GF-D8 (cell line): ENCODE measurements at regions not wholly inside any gene's neighbourhood (a gene's known extent, or its start where the extent isn't known, plus 50 kb on each side); places are given as distances from the start of the nearest gene placed in this dataset.
"Not testable (repeated sequence)": the region's sequence is repeated elsewhere in the genome, so short reads cannot be mapped to it uniquely, and the experiment has no call there.

Source experiments
- DNase-seq: peaks from one replicate; lab custom pipeline; 2025; lab: John Stamatoyannopoulos, UW

GRCh38 chrX:1059576-1060561 is 152.6 kb downstream of the CRLF2 start:
- no peak for DNase-seq

DNA sequence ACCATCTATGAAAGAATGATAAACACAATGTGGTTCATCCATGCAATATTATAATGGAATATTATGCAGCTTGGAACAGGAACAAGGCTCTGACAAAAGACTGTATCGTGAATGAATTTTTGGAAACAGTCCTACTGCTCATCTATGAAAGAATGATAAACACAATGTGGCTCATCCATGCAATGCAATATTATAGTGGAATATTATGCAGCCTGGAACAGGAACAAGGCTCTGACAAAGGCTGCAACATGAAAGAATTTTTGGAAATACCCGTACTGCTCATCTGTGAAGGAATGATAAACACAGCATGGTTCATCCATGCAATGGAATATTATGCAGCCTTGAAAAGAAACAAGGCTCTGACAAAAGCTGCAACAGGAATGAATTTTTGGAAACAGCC is 158.8 kb downstream of the CRLF2 start:
- not testable (repeated sequence) for DNase-seq

DNA sequence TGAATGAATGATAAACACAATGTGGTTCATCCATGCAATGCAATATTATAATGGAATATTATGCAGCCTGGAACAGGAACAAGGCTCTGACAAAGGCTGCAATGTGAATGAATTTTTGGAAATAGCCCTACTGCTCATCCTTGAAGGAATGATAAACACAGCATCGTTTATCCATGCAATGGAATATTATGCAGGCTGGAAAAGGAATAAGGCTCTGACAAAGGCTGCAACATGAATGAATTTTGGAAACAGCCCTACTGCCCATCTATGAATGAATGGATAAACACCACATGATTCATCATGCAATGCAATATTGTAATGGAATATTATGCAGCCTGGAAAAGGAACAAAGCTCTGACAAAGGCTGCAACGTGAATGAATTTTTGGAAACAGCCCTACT is 159.4 kb downstream of the CRLF2 start:
- DNase-seq: no peak

- no peak for DNase-seq
Observed at GRCh38 chrX:1052021-1052420, 160.4 kb downstream of the CRLF2 start.

GRCh38 chrX:1051421-1051820 is 161.0 kb downstream of the CRLF2 start:
- DNase-seq: no peak

DNA sequence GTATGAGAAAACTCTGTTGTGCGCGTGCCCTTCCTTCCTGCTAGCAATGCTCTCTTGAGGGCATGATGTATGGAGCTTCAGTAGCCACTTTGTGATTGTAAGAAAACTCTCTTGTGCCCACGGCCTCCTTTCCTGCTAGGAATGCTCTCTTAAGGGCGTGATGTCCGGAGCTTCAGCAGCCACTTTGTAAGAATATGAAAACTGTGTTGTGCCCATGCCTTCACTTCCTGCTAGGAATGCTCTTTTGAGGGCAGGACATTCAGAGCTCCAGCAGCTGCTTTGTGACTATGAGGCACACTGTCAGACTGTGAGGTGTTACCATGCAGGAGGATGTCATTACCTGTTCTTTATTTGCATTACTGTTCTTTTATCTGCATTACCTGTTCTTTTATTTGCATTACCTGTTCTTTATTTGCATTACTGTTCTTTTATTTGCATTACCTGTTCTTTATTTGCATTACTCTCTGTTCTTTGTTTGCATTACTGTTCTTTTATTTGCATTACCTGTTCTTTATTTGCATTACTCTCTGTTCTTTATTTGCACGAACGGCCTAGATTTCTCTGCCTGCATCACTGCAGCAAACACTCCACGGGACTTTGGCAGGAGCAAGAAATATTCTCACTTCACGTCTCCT is 166.7 kb downstream of the CRLF2 start:
- DNase-seq: no peak

DNA sequence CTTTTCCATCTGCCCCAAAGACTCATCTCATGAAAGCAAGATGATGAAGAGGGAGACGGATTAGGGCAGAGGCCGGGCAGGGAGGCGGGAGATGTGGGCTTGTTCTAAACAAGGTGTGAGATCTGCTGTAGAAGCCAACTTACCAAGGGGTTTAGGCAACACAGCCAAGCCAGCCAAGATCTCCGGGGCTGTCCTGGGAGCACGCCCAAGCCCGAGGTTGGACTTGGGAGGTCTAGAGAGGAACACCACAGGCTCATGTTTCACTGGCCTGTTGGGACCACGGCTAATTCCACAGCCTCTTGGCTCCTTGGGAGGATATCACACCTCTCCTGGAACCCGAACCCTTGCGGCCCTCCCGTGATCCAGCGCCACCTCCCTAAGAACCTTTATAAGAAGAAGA is 171.4 kb downstream of the CRLF2 start:
- no peak for DNase-seq

DNA sequence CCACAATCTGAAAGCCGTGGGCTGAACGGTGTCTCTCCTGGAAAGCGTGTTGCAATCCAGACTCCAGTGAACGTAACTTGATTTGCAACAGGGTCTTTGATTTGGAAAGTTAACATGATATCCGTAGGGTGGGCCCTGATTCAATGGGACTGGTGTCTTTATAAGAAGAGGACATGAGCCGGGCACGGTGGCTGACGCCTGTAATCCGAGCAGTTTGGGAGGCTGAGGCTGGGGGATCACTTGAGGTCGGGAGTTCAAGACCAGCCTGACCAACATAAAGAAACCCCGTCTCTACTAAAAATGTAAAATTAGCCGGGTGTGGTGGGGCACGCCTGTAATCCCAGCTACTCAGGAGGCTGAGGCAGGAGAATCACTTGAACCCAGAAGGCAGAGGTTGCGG is 176.5 kb downstream of the CRLF2 start:
- DNase-seq: not testable (repeated sequence)

DNA sequence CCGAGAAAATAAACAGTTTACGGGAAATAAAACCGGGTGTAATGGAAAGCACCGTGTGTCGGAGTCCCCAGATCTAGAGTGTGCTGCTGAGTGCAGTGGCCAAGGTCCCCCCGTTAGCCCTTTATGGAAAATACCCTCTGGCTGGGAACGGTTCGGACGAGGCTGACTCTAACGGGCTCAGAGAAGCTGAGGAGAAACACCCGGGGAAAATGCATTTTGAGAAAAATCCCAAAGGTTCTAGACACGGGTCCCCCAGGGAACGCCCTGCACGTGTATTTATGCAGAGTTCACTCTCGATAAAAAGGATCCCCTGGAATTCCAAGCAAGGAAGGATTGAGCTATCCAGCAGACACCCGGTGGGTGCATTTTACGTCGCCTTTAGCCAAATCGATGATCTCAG is 177.2 kb downstream of the CRLF2 start:
- no peak for DNase-seq

DNA sequence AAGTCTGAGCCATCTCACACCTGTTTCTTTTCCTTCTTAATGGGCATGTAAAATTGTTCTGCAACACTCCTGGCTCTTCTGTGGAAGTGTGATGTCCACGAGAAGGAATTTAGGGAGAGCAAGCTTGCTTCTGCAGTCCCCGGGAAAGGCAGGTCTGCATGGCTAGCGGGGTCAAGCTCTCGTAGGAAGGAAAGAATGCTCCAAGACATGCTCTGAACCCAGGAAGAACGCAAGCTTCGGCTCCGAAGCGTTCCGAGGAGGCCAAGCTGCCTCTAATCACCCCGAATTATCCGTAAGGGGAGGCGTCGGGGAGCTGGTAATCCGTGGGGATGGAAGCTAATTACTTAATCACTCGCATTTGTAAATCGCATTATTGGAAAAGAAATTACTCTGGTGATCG is 177.7 kb downstream of the CRLF2 start:
- no peak for DNase-seq

DNA sequence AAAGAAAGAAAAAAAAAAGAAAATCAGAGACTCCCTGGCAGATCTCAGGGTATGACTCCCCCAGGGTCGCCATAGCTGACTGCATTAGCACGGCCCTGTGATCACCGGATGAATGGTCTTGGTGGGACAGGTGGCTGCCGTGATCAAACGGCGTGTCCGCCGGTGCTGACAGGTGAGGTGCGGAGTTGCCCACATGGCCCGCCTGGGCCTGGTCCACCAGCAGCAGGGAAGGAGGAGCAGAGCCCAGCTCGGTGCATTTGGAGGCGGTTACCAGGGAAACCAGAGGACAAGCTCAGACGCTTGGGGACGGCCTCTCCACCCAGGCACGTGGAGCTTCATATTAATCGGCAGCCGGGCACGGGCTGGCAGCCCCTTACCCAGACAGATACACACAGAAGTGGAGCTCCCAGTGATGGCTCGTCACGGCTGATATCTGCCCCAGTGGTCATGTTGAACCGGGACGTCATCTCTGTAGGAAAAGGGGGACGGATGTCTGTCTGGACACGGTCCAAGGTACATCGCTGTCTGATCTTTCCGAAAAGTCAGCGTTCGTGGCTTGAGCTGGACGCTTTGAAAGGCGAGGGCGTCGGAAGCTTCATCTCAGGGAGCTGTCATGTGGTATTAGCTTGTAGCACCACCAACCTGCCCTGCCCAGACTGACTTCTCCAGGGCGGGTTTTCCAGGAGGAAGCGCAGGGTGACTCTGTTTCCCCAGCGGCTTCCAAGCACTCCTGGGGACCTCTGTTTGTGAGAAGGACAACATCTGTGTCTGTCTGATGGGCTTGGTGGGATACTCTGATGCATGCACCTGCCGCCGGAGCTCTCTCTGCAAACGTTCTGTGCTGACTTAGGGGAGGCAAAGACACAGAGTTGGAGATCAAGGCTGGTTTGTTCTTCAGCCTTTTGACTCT is 180.7 kb downstream of the CRLF2 start:
- DNase-seq: no peak

DNA sequence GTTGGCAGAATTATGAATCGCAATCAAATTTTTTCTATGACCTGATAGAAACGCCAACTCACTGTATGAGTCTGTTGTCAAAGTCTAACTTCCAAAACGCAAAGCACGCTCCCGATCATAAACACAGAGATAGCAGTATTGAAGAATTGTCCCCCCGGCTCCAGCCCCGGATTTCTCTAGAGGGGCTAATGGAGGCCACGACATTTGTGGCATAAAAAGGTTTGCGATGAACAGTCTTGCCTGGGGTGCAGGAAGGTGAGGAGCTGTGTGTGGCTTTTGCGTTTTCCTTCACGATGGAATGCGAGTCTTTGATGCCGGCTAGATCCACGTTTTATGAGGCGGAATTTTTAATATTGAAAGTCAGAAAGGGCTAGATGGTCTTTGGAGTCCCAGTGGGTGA is 183.0 kb downstream of the CRLF2 start:
- DNase-seq: no peak

- DNase-seq: no peak
Observed at GRCh38 chrX:1027680-1028079, 184.8 kb downstream of the CRLF2 start.

DNA sequence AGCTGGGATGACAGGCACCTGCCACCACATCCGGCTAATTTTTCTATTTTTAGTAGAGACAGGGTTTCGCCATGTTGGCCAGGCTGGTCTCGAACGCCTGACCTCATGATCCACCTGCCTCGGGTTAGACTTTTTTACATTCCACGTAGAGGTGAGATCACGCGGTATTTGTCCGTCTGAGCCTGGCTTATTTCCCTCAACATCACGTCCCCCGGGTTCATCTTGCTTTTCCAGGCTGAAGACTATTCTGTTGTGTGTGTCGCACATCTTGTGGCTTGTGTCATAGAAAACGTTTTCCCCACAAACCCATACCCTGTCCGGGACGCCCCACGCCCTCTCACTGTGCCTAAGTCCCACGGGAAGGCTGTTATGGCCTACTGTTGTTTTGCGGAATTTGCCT is 185.3 kb downstream of the CRLF2 start:
- DNase-seq: peak; percentile 34

- DNase-seq: peak; percentile 75
Observed at GRCh38 chrX:1026263-1027015, 186.0 kb downstream of the CRLF2 start.

DNA sequence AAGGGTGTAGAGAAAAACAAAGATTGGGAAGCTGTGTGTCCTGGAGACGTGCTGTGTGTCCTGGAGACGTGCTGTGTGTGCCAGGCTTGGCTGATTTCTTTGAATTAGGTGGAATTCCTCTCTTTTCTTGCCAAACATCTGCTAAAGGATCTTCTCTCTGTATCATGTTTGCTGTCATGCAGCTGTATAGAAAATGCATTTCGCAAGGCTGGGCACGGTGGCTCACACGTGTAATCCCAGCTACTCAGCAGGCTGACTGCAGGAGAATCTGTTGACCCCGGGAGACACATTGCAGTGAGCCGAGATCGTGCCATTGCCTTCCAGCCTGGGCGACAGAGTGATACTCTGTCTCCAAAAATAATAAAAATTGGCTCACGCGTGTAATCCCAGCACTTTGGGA is 187.0 kb downstream of the CRLF2 start:
- no peak for DNase-seq

DNA sequence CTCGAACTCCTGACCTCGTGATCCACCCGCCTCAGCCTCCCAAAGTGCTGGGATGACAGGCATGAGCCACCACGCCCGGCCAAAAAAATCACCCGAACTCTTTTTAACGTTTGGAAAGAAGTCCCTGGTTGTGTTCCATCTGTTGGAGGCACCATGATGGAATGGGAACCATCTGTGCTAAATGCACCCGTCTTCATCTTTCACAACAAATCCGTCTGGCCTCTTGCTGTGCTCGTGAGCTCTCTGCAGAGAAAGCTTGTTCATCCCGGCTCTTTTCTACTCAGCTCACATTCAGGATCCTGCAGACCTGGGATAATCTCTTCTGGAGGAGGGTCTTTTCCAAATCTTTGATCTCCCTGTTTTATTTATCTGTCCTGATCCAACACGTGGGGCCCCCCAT is 188.8 kb downstream of the CRLF2 start:
- no peak for DNase-seq

GRCh38 chrX:1021314-1021993 is 191.0 kb downstream of the CRLF2 start:
- not testable (repeated sequence) for DNase-seq

DNA sequence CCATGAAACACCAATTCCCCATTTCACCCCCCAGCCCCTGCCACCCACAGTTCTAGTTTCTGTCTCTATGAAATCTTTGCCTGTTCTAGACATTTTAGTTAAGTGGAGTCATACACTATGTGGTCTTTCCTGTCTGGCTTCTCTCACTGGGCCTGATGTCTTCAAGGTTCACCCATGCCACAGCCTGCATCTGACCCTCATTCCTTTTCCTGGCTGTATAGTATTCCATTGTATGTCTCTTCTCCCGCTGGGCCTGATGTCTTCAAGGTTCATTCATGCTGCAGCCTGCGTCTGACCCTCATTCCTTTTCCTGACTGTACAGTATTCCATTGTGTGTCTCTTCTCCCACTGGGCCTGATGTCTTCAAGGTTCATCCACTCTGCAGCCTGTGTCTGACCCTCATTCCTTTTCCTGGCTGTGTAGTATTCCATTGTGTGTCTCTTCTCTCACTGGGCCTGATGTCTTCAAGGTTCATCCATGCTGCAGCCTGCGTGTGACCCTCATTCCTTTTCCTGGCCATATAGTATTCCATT is 191.7 kb downstream of the CRLF2 start:
- DNase-seq: no peak

GRCh38 chrX:1016926-1017325 is 195.5 kb downstream of the CRLF2 start:
- DNase-seq: not testable (repeated sequence)

DNA sequence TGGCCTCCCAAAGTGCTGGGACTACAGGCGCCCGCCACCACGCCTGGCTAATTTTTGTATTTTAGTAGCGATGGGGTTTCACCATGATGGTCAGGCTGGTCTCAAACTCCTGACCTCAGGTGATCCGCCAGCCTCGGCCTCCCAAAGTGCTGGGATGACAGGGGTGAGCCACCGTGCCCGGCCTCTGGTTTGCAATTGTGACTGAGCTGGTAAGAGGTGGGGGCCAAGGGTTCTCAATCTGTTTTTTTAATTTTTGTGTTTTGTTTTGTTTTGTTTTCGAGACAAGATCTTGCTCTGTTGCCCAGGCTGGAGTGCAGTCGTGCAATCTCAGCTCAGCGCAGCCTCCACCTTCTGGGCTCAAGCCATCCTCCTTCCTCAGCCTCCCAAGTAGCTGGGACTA is 196.2 kb downstream of the CRLF2 start:
- not testable (repeated sequence) for DNase-seq
